A673 (cell line): ENCODE measurements at regions not wholly inside any gene's neighbourhood (a gene's known extent, or its start where the extent isn't known, plus 50 kb on each side); places are given as distances from the start of the nearest gene placed in this dataset.

ENCODE experiments used
- BruUV-seq: library from RNA; stranded (reverse); fragments of 400-500 nt; replicated peaks from 2 replicates; lab custom pipeline; 2021; lab: Mats Ljungman, UMichigan
- CTCF ChIA-PET: fragments of 300-600 bp; sonication (Branson Sonifier 250); formaldehyde crosslinking; loops from one replicate; lab custom pipeline; 2022; ENCODE audit warnings: antibody characterized with exemption; lab: Charles Lee
- POLR2A ChIA-PET: fragments of 300-600 bp; sonication (Branson Sonifier 250); formaldehyde crosslinking; loops from one replicate; lab custom pipeline; 2022; ENCODE audit warnings: antibody characterized with exemption; ENCODE audit not compliant: low non-redundant PET; lab: Charles Lee
- DNase-seq: peaks from one replicate; pipeline ENCODE4 v3.0.0-alpha.2; 2015; ENCODE audit warnings: low spot score
- H3K27ac ChIP-seq: fragments of 200-600 bp; sonication (generic); 2 replicates; pipeline ENCODE4 v1.5.1; 2016; ENCODE audit warnings: mixed run types, low read depth, mild to moderate bottlenecking, mixed read lengths, antibody characterized with exemption, low read length; ENCODE audit not compliant: poor library complexity, severe bottlenecking
- H3K27me3 ChIP-seq: fragments of 200-600 bp; sonication (generic); replicated peaks from 2 replicates; pipeline ENCODE4 v1.6.1; 2017; ENCODE audit warnings: mixed run types, low read depth, mild to moderate bottlenecking, mixed read lengths, antibody characterized with exemption, low read length; ENCODE audit not compliant: insufficient read depth, poor library complexity
- H3K36me3 ChIP-seq: fragments of 200-600 bp; sonication (generic); 2 replicates; pipeline ENCODE4 v1.6.1; 2016; ENCODE audit warnings: mixed run types, mild to moderate bottlenecking, mixed read lengths, antibody characterized with exemption, low read length; ENCODE audit not compliant: insufficient read depth, poor library complexity, severe bottlenecking
- H3K4me1 ChIP-seq: fragments of 200-600 bp; sonication (generic); 2 replicates; pipeline ENCODE4 v1.6.1; 2017; ENCODE audit warnings: mixed run types, mild to moderate bottlenecking, mixed read lengths, antibody characterized with exemption, low read length; ENCODE audit not compliant: insufficient read depth, poor library complexity, severe bottlenecking
- H3K4me3 ChIP-seq: fragments of 200-600 bp; sonication (generic); 2 replicates; pipeline ENCODE4 v1.5.1; 2016; ENCODE audit warnings: low read depth, mixed run types, mild to moderate bottlenecking, mixed read lengths, low read length; ENCODE audit not compliant: poor library complexity, severe bottlenecking
- H3K9me3 ChIP-seq: fragments of 200-600 bp; sonication (generic); 2 replicates; pipeline ENCODE4 v1.6.1; 2016; ENCODE audit warnings: mixed run types, low read depth, mild to moderate bottlenecking, mixed read lengths, antibody characterized with exemption, low read length; ENCODE audit not compliant: poor library complexity, severe bottlenecking
- CTCF ChIP-seq: fragments of 300-800, 200-600 bp; sonication (generic); conservative IDR thresholded peaks from 2 replicates; pipeline ENCODE4 v1.5.1; 2017; ENCODE audit warnings: low read depth, mild to moderate bottlenecking, antibody characterized with exemption, low read length, moderate library complexity, mixed read lengths
- EZH2 ChIP-seq: fragments of 200-600 bp; sonication (generic); IDR thresholded peaks from 2 replicates; pipeline ENCODE4 v1.6.1; 2017; ENCODE audit warnings: borderline replicate concordance, low read depth, mild to moderate bottlenecking, mixed read lengths, antibody characterized with exemption, low read length; ENCODE audit not compliant: poor library complexity, severe bottlenecking
- intact Hi-C: fragments of 100-400 bp; cut with micrococcal nuclease; formaldehyde crosslinking; loops from one replicate; pipeline ENCODE4 v1.10.0; 2022; ENCODE audit not compliant: unreplicated experiment

- Histone ChIP-seq H3K4me3 (no peak overlapping the region), H3K4me1 (no peaks in the 10 kb centered on the region), H3K27me3 (no peaks in the 10 kb centered on the region), H3K9me3 (no peaks in the 10 kb centered on the region), H3K27ac (no peak overlapping the region), H3K36me3 (no peaks in the 10 kb centered on the region)
- no peak for TF ChIP-seq CTCF
- TF ChIP-seq EZH2 = no peak
- intact Hi-C loops = no loop called here
- DNase-seq = no peak
- ChIA-PET CTCF (no interaction called here), POLR2A (no interaction called here)
- no TSS peak for BruUV-seq
Observed at GRCh38 chr11:80673566-80673965, 1232.7 kb upstream of the TENM4 start.

GRCh38 chr11:80669620-80670019 is 1228.8 kb upstream of the TENM4 start:
- no TSS peak for BruUV-seq
- intact Hi-C loops = no loop called here
- H3K9me3 ChIP-seq = no peaks in the 10 kb centered on the region
- ChIA-PET POLR2A (no interaction called here), CTCF (no interaction called here)
- no peak overlapping the region for H3K27ac ChIP-seq
- H3K36me3 ChIP-seq = no peaks in the 10 kb centered on the region
- no peaks in the 10 kb centered on the region for H3K27me3 ChIP-seq
- TF ChIP-seq EZH2 = no peak
- no peak for DNase-seq
- no peak overlapping the region for H3K4me3 ChIP-seq
- no peaks in the 10 kb centered on the region for H3K4me1 ChIP-seq

GRCh38 chr11:80668039-80668438 is 1227.2 kb upstream of the TENM4 start:
- intact Hi-C loops = no loop called here
- ChIA-PET POLR2A (no interaction called here), CTCF (no interaction called here)
- no peaks in the 10 kb centered on the region for H3K9me3 ChIP-seq
- no peaks in the 10 kb centered on the region for H3K4me1 ChIP-seq
- TF ChIP-seq EZH2 (no peak), CTCF (no peak)
- H3K27me3 ChIP-seq = no peaks in the 10 kb centered on the region
- DNase-seq = no peak
- H3K4me3 ChIP-seq = no peak overlapping the region
- BruUV-seq = no TSS peak
- no peaks in the 10 kb centered on the region for H3K36me3 ChIP-seq
- no peak overlapping the region for H3K27ac ChIP-seq

- H3K27me3 ChIP-seq = no peaks in the 10 kb centered on the region
- no peaks in the 10 kb centered on the region for H3K9me3 ChIP-seq
- intact Hi-C loops = no loop called here
- no peak overlapping the region for H3K27ac ChIP-seq
- no peak overlapping the region for H3K4me3 ChIP-seq
- TF ChIP-seq EZH2 = no peak
- no peak for TF ChIP-seq CTCF
- no peaks in the 10 kb centered on the region for H3K36me3 ChIP-seq
- POLR2A ChIA-PET = no interaction called here
- H3K4me1 ChIP-seq = no peaks in the 10 kb centered on the region
- CTCF ChIA-PET = no interaction called here
- no TSS peak for BruUV-seq
- DNase-seq = no peak
Observed at GRCh38 chr11:80655834-80656233, 1215.0 kb upstream of the TENM4 start.
